Trophoblast cell (in vitro differentiated cells and primary cell): ENCODE measurements at regions not wholly inside any gene's neighbourhood (a gene's known extent, or its start where the extent isn't known, plus 50 kb on each side); places are given as distances from the start of the nearest gene placed in this dataset.
A peak's percentile ranks its signal among the peaks of the same experiment; 100 is the strongest.

Experiments used
- DNase-seq, 2 donors: peaks; one replicate each; pipeline ENCODE4 v3.0.0-alpha.2; 2016
- H2AFZ ChIP-seq: 2 replicates; pipeline ENCODE4 v1.6.1; 2013; ENCODE audit warnings: low read length, moderate library complexity, mild to moderate bottlenecking; ENCODE audit not compliant: insufficient read depth, poor library complexity
- H2AK5ac ChIP-seq: 2 replicates; pipeline ENCODE4 v1.6.1; 2013; ENCODE audit warnings: mild to moderate bottlenecking, low read length
- H2BK120ac ChIP-seq: 2 replicates; pipeline ENCODE4 v1.6.1; 2013; ENCODE audit warnings: low read length, mild to moderate bottlenecking, moderate library complexity; ENCODE audit not compliant: insufficient read depth, poor library complexity
- H2BK12ac ChIP-seq: 2 replicates; pipeline ENCODE4 v1.6.1; 2013; ENCODE audit warnings: mild to moderate bottlenecking, low read length, moderate library complexity
- H2BK5ac ChIP-seq: 2 replicates; pipeline ENCODE4 v1.6.1; 2013; ENCODE audit warnings: low read length, low read depth, moderate library complexity, mild to moderate bottlenecking; ENCODE audit not compliant: poor library complexity
- H3K14ac ChIP-seq: 2 replicates; pipeline ENCODE4 v1.6.1; 2013; ENCODE audit warnings: mild to moderate bottlenecking, low read length
- H3K18ac ChIP-seq: 2 replicates; pipeline ENCODE4 v1.6.1; 2013; ENCODE audit warnings: mild to moderate bottlenecking, low read length
- H3K23ac ChIP-seq: 2 replicates; pipeline ENCODE4 v1.6.1; 2013; ENCODE audit warnings: low read length
- H3K27ac ChIP-seq: 2 replicates; pipeline ENCODE4 v1.5.1; 2013; ENCODE audit warnings: low read depth, mild to moderate bottlenecking, inconsistent platforms, low read length, moderate library complexity
- H3K27me3 ChIP-seq: 2 replicates; pipeline ENCODE4 v1.6.1; 2013; ENCODE audit warnings: inconsistent platforms, mild to moderate bottlenecking, low read length, moderate library complexity; ENCODE audit not compliant: insufficient read depth
- H3K36me3 ChIP-seq, 2 experiments: 1 replicate in 1 of 2; 2 replicates in 1 of 2; pipeline ENCODE4 v1.6.1; 2013; ENCODE audit warnings: low read length in 2 of 2, mild to moderate bottlenecking in 2 of 2, moderate library complexity in 1 of 2; ENCODE audit not compliant: insufficient read depth in 2 of 2, control insufficient read depth in 1 of 2
- H3K4ac ChIP-seq: 2 replicates; pipeline ENCODE4 v1.6.1; 2013; ENCODE audit warnings: low read depth, mild to moderate bottlenecking, low read length, moderate library complexity
- H3K4me1 ChIP-seq, 2 experiments: 1 replicate in 1 of 2; 2 replicates in 1 of 2; pipeline ENCODE4 v1.6.1; 2013; ENCODE audit warnings: low read length in 2 of 2, mild to moderate bottlenecking in 2 of 2, moderate library complexity in 1 of 2; ENCODE audit not compliant: insufficient read depth in 2 of 2, control insufficient read depth in 1 of 2
- H3K4me2 ChIP-seq: 2 replicates; pipeline ENCODE4 v1.6.1; 2013; ENCODE audit warnings: inconsistent platforms, mild to moderate bottlenecking, low read length, moderate library complexity
- H3K4me3 ChIP-seq: 2 replicates; pipeline ENCODE4 v1.5.1; 2013; ENCODE audit warnings: mild to moderate bottlenecking, low read depth, low read length, inconsistent platforms
- H3K79me1 ChIP-seq: one replicate; pipeline ENCODE4 v1.6.1; 2013; ENCODE audit warnings: low read length
- H3K79me2 ChIP-seq: 2 replicates; pipeline ENCODE4 v1.6.1; 2013; ENCODE audit warnings: low read length, mild to moderate bottlenecking; ENCODE audit not compliant: control insufficient read depth, insufficient read depth, poor library complexity
- H3K9ac ChIP-seq: 2 replicates; pipeline ENCODE4 v1.6.1; 2013; ENCODE audit warnings: mild to moderate bottlenecking, low read length
- H3K9me3 ChIP-seq: 2 replicates; pipeline ENCODE4 v1.6.1; 2013; ENCODE audit warnings: low read depth, mild to moderate bottlenecking, control low read depth, inconsistent platforms, low read length; ENCODE audit not compliant: insufficient read depth
- H4K12ac ChIP-seq: 2 replicates; pipeline ENCODE4 v1.6.1; 2013; ENCODE audit warnings: low read depth, mild to moderate bottlenecking, low read length, moderate library complexity
- H4K8ac ChIP-seq: 2 replicates; pipeline ENCODE4 v1.6.1; 2013; ENCODE audit warnings: low read depth, mild to moderate bottlenecking, low read length, moderate library complexity
- H4K91ac ChIP-seq: one replicate; pipeline ENCODE4 v1.6.1; 2013; ENCODE audit warnings: low read depth, mild to moderate bottlenecking, low read length, moderate library complexity
- WGBS: extraction: QIAGEN DNeasy Blood & Tissue Kit; methylation state at CpG from one replicate; pipeline ENCODE4 v1.1.7; 2013; ENCODE audit warnings: missing lambda C conversion rate; ENCODE audit not compliant: insufficient read length, insufficient coverage; ENCODE audit errors: extremely low coverage; 5-methylcytosine and 5-hydroxymethylcytosine counted together

DNA sequence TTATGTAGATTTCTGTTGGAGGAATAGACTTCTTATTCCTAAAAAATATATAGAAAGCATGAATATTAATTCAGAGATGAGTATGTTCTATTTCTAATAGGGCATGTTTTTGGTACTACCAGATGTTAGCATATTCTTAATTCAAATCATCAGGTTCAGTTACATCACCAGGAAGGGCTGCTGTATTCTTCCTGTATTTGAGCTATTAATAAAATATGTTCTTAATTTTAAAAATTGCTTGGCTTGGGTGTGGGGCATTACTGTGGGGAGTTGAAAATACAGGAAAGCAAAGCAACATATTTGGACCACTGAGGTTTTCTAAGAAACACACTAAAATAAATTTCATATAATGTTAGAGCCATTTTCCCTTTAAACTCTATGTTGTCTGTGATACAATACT is 343.0 kb downstream of the EPHA4 start:
- H2AK5ac ChIP-seq = no peak overlapping the region
- H3K4ac ChIP-seq = no peak overlapping the region
- H3K14ac ChIP-seq = no peak overlapping the region
- no peak overlapping the region for H3K27ac ChIP-seq
- H2BK120ac ChIP-seq = no peak overlapping the region
- no peaks in the 10 kb centered on the region for H3K4me1 ChIP-seq
- H3K79me2 ChIP-seq = no peaks in the 10 kb centered on the region
- no peaks in the 10 kb centered on the region for H3K9me3 ChIP-seq
- H3K18ac ChIP-seq = no peak overlapping the region
- H2BK5ac ChIP-seq = no peak overlapping the region
- no peak overlapping the region for H3K9ac ChIP-seq
- H2BK12ac ChIP-seq = no peak overlapping the region
- no peaks in the 10 kb centered on the region for H3K36me3 ChIP-seq
- no peak overlapping the region for H4K12ac ChIP-seq
- no peak for DNase-seq
- no peak overlapping the region for H3K4me2 ChIP-seq
- H3K4me3 ChIP-seq = no peak overlapping the region
- H3K23ac ChIP-seq = no peak overlapping the region
- no peaks in the 10 kb centered on the region for H3K27me3 ChIP-seq
- H4K91ac ChIP-seq = no peak overlapping the region
- no peaks in the 10 kb centered on the region for H3K79me1 ChIP-seq
- H2AFZ ChIP-seq = no peak overlapping the region
- no peak overlapping the region for H4K8ac ChIP-seq

DNA sequence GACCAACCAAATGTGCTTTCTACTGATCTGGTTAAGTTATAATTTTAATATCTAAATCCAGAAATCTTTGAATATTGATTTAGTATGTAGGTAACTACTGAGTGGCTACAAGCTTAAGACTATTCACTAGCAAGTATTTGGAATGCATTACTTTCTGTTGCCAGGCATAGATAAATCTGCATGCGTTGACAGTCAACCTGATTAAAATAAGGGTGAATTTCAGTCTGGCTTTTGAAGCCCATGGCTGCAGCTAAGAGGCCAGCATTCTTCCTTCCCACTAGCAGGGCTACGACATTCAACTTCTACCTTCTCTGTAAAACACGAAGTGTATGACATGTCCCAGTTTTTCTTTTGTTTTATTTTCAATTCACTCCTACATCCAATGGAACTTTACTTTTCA is 340.6 kb downstream of the EPHA4 start:
- no CpG with 5 or more reads among the region's 3 CpGs for WGBS
- Histone ChIP-seq H3K4me2 (no peak overlapping the region), H4K91ac (no peak overlapping the region)

DNA sequence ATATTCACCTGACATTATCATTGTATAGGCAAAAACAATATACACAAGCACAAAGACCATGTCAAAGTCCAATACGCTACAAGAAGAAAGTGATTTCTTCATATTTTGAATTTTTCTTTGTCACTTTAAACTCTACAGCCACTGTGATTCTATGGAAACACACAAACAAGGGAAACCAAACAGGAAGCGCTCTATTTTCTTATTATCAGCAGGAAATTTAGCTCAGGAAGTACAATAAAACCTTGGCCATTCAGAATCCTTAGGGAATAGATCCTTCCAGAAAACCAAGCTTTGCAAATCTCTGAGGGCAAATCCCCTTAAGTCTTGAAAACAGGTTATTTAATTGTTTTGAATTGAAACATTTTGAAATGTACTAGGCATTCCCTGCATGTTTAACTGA is 336.2 kb downstream of the EPHA4 start:
- Histone ChIP-seq H3K4me2 (no peak overlapping the region), H3K4me1 (no peaks in the 10 kb centered on the region), H3K23ac (no peak overlapping the region), H4K8ac (no peak overlapping the region), H3K79me2 (no peaks in the 10 kb centered on the region), H2AFZ (no peak overlapping the region), H3K4ac (no peak overlapping the region), H3K4me3 (no peak overlapping the region), H3K27ac (no peak overlapping the region), H3K9ac (no peak overlapping the region), H2BK12ac (no peak overlapping the region), H2BK5ac (no peak overlapping the region), H2BK120ac (no peak overlapping the region), H3K79me1 (no peaks in the 10 kb centered on the region), H3K18ac (no peak overlapping the region), H4K12ac (no peak overlapping the region), H2AK5ac (no peak overlapping the region), H3K36me3 (no peaks in the 10 kb centered on the region), H3K27me3 (no peaks in the 10 kb centered on the region), H3K14ac (no peak overlapping the region), H4K91ac (no peak overlapping the region), H3K9me3 (no peaks in the 10 kb centered on the region)
- no CpG with 5 or more reads among the region's 2 CpGs for WGBS
- peak in 1 of 2 donors; percentile 1 for DNase-seq

More for the DNA sequence above, 340.6 kb downstream of the EPHA4 start:
- Histone ChIP-seq H4K12ac (no peak overlapping the region), H3K79me2 (no peaks in the 10 kb centered on the region), H3K9me3 (no peaks in the 10 kb centered on the region), H4K8ac (no peak overlapping the region), H3K79me1 (no peaks in the 10 kb centered on the region), H2BK12ac (no peak overlapping the region), H3K27ac (no peak overlapping the region), H2AK5ac (no peak overlapping the region), H3K23ac (no peak overlapping the region), H3K14ac (no peak overlapping the region), H3K4me1 (no peaks in the 10 kb centered on the region), H3K9ac (no peak overlapping the region), H3K36me3 (no peaks in the 10 kb centered on the region), H3K27me3 (no peaks in the 10 kb centered on the region), H3K18ac (no peak overlapping the region), H2AFZ (no peak overlapping the region), H2BK5ac (no peak overlapping the region), H3K4ac (no peak overlapping the region), H2BK120ac (no peak overlapping the region), H3K4me3 (no peak overlapping the region)
- no peak for DNase-seq

DNA sequence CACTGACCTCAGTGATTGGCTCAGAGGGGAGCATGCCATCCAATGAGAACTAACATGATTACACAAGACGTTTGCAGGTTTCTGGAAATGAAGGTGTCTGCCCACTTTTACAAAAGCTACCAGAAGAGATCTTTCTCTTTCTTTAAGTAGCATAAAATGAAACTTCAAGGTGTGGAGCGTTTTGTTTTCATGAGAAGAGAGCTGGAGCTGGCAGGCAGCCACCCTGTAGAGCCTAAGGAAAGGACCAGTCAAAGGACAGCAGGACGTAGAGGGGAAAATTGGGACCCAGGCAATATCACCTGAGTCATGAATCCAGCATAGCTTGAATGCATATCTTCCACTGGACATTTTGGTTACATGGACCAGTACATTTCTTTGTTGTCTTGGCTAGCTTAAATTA is 331.0 kb downstream of the EPHA4 start:
- WGBS = no CpG with 5 or more reads among the region's 3 CpGs
- Histone ChIP-seq H3K23ac (no peak overlapping the region), H2AFZ (no peak overlapping the region), H2AK5ac (no peak overlapping the region), H3K79me2 (no peaks in the 10 kb centered on the region), H3K27me3 (no peaks in the 10 kb centered on the region), H2BK5ac (no peak overlapping the region), H3K18ac (no peak overlapping the region), H3K27ac (no peak overlapping the region), H4K91ac (no peak overlapping the region), H3K9me3 (no peaks in the 10 kb centered on the region), H3K79me1 (no peaks in the 10 kb centered on the region), H3K4me1 (no peaks in the 10 kb centered on the region), H2BK120ac (no peak overlapping the region), H3K9ac (no peak overlapping the region), H4K12ac (no peak overlapping the region), H3K4ac (no peak overlapping the region), H2BK12ac (no peak overlapping the region), H3K4me3 (no peak overlapping the region), H3K36me3 (no peaks in the 10 kb centered on the region), H3K14ac (no peak overlapping the region), H4K8ac (no peak overlapping the region), H3K4me2 (no peak overlapping the region)
- DNase-seq = no peak
